HG03469 (cell line): ENCODE measurements at regions not wholly inside any gene's neighbourhood (a gene's known extent, or its start where the extent isn't known, plus 50 kb on each side); places are given as distances from the start of the nearest gene placed in this dataset.
A peak's percentile ranks its signal among the peaks of the same experiment; 100 is the strongest.

Source experiments
- ATAC-seq: cut with Tn5 transposase; IDR thresholded peaks from one replicate; pipeline ENCODE4 v1.9.1; 2021; ENCODE audit warnings: mild to moderate bottlenecking, moderate library complexity, moderate number of reproducible peaks; ENCODE audit not compliant: unreplicated experiment

DNA sequence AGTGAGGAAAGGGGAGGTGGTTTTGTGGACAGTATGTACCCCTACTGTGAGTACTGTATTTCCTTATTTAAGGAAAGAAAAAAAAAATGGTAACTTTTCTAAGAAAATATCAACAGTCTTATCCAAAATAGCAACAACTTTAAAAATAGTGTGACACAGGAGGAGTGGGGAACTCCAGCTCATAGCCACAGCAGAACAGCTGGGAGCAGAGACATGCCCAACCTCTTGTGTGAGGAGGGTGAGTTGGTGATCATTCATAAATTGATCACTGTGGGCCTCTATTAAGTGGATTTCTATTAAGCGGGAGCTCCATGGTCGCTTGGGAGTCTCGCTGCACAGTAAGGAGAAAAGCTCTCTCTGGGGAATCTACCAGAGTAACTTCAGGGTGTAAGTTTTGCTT lies 158.8 kb upstream of the DUSP10 start:
- ATAC-seq: no peak

DNA sequence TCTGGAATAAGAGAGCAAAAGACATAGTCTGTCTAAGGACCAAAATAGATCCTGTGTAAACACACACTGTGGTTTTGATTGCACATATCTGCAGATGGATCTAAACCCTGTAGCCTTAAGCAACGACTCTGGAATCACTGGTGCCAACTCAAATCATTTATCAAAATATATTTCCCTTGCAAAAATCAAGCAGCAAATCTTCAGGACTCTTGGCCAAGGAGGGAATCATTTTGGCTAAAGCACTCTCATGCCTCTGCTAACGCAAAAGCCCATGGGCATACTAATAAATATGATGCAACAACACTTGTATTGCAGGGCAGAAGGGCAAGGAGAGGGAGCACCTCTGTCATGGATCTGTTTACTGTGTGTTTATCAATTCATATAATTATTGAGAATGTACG lies 155.4 kb upstream of the DUSP10 start:
- no peak for ATAC-seq

DNA sequence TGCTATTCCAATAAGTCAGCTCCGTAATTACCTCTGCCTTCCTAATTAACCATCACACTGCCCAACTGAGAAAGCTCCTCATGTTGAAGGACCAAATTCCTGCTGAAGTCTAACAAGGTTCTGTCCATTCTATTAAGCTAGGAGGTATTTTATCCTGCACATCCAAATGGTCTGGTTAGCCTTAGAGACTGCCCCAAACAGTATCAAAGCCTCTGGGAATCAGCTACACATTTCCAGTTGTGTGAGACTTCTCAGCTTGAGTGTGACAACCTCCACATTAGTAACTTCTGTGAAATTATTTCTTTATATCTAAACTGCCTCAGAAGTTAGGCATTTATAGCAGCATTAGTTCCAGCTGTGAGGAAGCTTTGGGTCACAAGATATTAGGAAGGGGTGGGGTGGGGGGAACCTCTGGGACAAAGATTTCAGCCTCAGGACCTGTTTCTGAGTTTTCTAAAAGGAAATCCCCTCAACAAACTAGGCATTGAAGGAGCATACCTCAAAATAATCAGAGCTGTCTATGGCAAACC lies 150.5 kb upstream of the DUSP10 start:
- ATAC-seq: no peak

DNA sequence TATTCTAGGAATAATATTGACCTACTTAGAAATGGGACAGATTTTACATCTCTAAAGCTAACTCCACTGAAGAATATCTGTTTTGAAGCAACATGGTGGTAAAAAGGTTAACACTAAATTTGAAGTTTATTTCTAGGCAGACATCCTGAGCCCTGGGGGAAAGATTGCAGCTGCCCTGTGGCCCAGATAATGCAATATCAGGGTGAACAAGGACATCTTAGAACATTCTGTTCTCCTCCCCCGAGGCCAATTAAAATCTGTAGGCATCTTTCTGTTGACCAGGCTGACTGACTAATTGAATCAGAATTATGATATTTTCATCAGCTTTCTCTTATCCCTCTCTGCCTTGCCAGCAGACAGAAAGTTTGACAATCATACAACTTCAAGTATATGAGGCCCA lies 149.8 kb upstream of the DUSP10 start:
- no peak for ATAC-seq

DNA sequence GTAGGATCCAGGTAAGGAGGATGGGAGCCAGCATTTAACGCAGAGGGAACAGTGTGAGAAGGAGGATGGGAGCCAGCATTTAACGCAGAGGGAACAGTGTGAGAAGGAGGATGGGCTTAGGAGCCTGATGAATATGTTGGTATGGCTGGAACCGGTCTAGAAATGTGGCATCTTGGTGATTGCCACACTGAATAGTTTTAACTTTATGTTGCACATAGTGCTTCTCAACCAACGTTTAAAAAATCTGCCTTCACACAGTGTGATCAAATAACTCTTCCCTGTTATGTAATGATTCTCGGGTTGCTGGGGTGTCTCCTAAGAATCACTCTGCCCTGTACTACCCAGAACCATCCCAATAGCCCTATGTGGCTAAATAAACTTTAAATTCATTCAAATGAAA lies 146.9 kb upstream of the DUSP10 start:
- no peak for ATAC-seq

DNA sequence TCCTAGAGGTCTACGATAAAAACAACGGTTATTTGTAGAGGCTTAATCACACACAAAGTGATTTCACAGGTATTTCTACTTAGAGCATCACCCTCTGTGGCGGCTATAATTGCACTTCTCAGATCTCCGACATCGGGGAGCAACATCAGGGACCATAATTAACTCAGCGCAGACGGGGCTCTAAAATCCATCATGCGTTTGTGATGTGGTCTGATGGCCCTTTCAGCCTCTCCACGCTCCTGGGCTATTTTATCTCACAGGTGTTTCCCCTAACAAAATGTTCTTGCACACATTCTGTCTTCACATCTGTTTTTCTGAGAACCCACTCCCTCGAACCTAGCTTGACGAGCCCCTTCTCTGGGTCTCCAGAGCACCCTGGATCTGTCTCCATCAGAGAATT lies 146.3 kb upstream of the DUSP10 start:
- no peak for ATAC-seq

DNA sequence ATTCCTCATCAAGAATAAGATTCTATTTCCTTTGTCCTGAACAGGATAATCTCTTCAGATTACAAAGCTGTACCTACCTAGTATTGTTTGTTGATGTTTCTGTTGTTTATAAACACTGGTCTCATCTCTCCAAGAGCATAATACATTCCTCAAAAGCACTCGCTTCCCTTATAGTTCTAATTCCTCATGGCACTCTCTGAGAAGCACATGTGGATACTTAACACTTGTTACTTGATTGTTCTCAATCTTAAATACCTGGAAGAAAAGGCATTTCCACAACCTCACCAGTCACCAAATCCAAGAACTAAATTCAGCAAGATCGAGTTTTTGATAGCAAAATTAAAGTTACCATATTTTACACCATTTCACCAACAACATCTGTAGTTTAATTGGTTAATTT lies 145.9 kb upstream of the DUSP10 start:
- no peak for ATAC-seq

DNA sequence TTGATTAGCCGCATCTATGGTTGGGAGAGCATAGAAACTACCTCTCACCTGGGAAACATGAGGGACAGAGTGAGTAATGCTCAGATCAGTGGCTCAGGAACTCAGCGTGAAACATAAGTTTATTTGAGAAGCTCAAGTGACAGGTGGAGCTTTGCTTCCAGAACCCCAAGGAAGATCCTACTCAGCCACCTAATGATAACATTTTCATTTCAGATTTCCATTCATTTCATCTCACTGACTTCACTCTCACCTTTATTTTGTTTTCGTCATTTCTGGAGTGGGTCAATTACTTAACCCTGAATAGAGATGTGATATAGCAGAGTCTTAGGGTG lies 145.5 kb upstream of the DUSP10 start:
- ATAC-seq: no peak

DNA sequence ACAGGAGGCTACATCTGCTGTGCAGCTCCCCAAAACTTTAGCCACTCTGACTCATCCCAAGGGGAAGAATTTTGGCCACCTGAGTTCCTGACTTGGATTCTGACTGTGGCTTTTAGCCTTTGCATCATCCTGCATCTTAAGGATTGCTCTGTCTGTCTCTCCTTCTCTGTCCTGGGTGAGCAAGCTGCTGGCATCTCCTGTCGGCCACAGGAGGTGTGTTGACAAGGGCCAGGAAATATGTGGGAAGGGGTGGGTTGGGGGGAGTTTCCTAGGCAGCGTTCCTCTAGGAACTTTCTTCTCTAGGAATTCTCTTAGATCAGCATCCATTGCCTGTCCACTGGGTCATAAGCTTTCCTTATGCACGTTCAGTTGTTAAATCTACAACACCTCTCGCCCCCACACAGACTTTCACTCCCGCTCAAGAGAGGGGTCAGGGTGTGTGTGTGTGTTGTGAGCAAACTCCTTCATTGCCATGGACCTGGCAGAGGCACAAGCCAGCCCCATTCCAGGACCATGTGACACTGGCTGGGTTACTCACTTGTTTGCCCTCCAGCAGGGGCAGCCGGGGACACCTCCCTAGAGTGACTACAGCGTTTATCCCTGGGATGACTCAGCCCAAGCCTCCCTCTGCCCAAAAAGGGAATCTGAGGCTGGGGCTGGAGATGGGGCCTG lies 145.0 kb upstream of the DUSP10 start:
- no peak for ATAC-seq

DNA sequence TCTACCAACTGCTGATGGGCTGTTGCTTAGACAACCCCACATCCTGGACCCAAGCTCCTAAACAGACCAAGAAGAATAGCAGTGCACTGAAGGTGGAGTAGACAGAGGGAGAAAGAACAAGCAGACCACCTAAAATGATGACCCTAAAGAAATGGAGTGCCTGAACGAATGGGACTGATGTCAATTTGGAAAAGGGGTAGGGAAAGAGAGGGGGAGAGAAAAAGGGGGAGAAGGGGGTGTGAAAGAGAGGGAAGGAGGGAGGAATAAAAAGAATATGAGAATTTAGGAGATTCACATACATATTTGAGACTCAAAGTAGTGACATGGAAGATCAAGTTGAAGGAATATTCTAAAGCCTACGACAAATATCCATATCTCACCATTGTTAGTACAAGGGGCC lies 144.4 kb upstream of the DUSP10 start:
- ATAC-seq: no peak

DNA sequence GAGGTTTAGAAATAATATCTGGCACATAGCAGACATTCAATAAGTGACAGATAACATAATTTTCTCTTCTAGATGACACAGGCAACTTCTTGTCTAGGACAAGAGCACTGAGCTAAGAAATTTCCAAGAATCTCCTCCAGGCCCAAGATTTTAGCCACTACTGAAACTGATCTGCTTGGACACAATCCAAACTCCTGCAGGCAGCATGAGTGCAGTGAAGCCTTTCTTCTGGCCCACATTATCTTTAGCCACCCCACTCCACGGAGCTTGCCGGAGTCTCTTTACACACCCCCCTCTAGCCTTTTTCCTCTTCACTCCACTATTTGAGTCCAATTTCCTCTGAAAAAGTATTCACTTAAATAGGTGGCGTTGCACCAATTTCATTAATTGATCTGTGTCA lies 142.9 kb upstream of the DUSP10 start:
- ATAC-seq: no peak

DNA sequence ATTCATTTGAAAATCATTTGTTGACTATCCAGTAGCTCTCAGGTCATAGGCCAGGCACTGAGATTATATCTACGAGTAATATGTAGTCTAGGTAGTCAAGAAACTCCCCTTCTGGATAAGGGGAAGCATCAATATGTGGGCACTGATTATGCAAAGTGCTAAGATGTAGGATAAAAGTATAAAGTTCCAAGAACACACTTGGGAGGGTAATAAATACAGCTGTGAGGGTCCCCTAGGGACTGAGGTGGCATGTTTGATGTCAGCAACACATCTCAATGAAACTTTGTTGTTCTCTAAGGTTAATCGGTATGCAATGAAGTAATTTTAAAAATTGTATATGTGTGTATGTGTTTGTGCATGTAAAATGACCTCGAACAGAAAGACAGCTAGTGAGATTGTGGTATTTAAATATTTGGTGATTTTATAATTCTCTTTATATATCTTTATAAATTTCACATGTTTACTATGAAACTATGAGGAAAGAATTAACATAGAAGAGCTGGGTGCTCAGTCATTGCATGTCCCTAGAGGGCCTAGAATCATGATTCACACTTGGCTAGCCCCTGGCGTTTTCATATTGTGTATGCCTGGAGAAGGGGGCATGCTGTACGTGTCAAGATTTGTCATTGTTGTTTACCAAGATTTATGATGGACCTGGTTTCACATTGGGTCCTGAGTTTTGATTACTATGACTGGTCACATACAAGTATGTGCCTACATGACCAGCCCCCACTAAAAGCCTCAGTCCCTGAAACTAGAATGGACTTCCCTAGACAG lies 140.1 kb upstream of the DUSP10 start:
- ATAC-seq: no peak

DNA sequence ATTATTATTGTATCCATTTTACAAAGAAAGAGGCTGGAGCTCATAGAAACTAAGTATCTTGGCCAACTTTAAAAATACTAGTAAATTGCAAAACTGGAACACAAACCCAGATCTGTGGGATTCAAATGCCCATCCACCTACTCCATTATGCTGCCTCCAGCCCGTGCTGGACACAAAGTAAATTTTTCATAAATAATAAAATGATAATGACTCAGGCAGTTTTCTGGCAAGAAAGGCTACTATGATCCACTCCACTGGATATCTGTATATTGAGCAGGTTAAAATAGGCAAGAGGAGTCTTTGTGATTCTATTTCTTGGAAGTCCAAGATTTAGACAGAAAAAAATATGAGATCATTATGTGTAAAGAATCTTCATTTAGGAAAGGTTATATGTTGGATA lies 138.3 kb upstream of the DUSP10 start:
- no peak for ATAC-seq

DNA sequence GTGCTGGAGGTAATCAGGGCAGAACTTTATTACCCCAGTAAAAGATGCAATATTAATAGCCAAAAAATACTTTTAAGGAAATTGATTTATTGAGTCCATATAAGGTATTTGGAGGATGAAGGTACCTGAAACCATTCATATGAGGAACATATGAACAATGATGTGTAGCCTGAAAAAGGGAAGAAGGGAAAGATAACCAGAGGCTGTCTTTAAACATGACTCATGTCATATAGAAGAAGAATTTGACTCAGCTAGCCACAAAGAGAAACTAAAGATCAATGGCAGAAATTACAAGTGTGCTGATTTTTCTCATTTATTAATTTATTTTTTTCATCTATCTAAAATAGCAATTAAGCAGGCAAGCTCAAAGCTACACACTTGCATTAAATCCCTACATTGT lies 136.2 kb upstream of the DUSP10 start:
- peak; percentile 80 for ATAC-seq

DNA sequence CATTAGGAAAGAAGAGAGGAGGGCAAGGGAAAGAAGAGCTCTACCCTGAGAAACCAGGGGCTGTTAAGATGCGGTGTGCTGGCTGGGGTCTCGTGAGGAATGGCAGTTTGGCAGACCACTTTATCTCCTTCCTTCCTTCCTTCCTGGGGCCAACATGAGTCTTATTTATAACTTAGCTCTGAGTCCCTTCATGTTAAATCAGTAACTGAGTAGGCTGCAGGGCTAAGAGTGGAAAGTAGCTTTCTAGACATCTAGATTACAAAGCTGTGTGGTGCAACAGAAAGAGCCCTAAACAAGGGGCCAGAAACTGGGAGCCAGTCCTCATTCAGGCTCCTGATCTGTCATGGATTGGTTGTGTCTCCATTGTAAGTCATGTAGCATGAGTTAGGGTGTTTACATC lies 135.4 kb upstream of the DUSP10 start:
- ATAC-seq: no peak

DNA sequence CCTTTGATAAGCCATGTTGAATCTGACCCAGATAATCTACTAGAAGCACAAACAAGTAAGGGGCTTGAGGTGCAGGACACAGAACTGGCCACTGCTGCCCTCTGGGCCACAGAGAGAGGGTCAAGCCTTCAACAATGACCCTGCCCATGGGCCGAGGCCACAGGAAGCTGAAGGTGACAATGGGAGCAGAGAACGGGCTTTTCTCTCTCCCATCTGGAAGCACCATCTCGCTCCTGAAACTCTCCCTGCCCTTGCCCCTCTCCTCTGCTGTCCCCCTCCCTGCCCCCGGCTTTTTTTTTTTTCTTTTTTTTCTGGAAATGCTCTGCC lies 133.1 kb upstream of the DUSP10 start:
- ATAC-seq: no peak

DNA sequence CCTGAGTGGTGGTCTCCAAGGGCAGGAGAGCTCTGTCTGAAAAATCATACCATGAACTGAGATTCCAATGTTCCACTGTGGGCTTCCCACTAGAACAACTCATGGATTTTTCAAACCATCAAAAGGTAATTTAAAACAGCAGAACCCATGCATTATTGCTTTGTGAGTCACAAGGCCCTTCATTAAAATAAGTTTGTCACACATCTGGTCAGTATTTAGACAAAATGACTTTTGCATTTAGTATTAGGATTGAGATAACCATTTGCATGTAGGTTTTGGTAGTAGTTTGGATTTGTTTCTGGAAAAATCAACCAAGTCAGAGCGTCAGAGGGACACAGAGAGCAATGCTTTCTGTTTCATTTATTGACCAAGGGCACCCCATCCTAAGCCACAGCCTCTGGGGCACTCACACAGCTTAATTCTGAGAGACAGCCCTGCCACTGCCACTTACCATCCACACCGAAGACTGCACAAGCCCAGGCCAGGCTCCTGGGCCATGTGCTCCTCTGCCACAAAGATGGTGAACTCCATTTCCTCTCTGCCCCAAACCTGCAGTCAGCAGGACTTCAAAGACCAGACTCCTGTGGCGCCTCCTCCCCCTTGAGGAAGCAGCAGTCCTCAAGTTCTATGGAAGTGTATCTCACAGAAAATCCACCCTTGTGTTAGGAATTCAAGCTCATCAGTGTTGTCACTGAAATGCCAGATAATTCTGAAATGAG lies 132.6 kb upstream of the DUSP10 start:
- no peak for ATAC-seq

DNA sequence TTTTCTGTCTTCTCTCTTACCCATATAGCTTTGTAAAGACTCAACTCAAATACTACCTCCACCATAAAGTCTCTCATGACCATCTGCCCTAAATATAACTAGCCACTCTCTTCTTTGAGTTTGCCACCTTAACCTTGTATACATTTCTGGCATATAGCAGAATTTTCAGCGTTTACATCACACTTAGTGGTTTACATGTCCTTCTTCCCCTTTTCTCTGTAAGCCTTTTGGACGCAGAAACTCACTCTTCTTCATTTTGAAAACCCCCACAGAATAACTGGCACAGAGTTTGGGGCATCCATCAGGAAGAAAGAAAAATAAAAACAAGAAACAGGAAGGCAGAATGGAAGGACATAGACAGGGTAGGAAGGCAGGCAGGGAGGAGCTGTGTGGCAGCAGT lies 131.8 kb upstream of the DUSP10 start:
- no peak for ATAC-seq

DNA sequence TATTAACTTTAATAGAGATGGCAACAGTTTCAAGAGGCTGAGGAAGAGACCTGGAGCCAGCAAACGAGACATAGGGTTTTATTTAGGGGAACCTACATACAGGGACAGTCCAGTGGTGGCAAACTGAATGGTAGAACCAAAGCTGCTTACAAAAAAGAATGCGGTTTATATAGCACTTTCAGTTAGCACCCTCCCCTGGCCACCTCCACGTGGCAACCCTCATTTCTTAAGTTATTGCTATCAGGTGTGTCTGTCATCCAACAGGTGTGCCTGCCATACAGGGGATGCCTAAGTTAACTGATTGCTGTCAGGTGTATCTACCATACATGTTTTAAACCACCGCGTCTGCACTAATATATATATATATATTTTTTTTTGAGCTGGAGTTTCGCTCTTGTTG lies 129.2 kb upstream of the DUSP10 start:
- ATAC-seq: no peak

DNA sequence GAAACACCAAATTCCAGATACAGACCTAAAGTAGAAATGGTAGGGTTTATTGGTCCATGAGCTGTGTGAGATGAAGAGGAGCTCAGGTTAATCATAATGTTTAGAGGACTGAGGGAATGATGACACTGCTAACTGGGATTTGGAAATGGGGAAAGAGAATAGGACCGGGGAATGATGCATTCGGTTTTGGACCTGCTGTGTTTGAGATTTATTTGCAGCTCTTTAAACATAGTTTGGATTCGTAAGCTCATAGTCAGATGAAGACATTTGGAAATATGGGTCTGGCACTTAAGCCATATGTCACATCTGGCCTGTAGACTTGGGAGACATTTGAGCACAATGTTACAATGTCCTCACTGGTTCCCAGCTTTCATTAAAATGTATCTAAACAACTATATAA lies 127.9 kb upstream of the DUSP10 start:
- no peak for ATAC-seq

DNA sequence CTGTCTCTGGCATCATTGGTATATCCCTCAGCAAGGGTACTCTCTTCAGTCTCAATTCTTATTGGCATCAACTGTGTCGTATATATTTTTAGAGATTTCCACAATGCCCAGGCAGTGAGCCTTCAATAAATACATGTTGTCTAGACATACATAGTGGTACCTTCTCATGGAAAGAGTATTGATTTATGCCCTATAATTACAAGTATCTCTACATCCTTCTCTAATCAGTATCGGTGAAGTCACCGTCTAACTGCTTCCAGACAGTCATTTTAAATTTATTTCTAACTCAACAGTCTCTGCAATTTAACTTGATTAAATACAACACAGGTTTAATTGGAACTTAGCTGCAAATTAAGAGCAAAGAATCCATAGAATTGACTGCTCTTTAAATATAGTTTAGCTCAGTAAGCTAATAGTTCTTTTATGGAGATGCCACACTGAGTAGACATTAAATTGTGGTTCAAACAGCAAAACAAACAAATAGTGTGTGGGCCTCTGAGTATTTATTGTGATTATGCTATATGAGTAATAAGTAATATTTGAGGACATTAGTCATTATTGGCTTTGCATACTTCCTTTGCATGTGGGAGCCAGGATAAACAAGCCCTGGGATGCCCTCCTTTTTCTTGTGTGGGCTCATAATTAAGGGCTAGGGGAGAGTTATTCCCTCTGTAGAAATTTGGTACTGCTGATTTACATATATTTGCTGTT lies 126.9 kb upstream of the DUSP10 start:
- ATAC-seq: no peak

DNA sequence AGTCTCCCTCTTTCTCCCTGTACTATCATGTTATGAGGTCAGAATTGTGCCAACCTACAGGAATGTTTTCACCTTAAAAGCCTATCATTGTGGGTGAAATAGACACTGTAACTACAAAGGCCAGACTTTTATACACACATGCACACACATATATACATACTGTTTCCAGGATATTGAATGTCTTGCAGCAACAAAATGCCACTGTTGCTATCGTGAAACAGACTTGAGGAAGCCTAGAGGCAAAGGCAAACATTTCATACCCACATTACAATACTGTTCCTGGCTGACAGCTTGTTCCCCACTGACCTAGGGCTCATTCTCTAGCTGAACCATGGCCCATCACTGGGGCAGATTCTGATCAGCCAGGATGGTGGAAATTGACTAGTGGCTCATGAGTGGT lies 125.1 kb upstream of the DUSP10 start:
- ATAC-seq: no peak
